Kidney (tissue), 13 donors: ENCODE measurements at regions not wholly inside any gene's neighbourhood (a gene's known extent, or its start where the extent isn't known, plus 50 kb on each side); places are given as distances from the start of the nearest gene placed in this dataset.
A peak's percentile ranks its signal among the peaks of the same experiment; 100 is the strongest.

Source experiments
- DNase-seq, 5 donors: peaks; one replicate each; pipeline ENCODE4 v3.0.0-alpha.2; 2013 to 2020
- FAIRE-seq: peaks from 2 replicates; lab custom pipeline; 2012; peaks lifted over from hg19 to GRCh38; lab: Jason Lieb, UNC
- H3K27ac ChIP-seq, 2 donors: one replicate each; pipeline ENCODE4 v1.7.0; 2013; ENCODE audit warnings: low read depth in 2 of 2, low read length in 2 of 2, inconsistent platforms in 1 of 2
- H3K27me3 ChIP-seq: one replicate; pipeline ENCODE4 v1.7.1; 2013; ENCODE audit warnings: low read length, inconsistent platforms; ENCODE audit not compliant: control insufficient read depth, insufficient read depth
- H3K36me3 ChIP-seq, 3 donors: one replicate each; pipeline versions ENCODE4 v1.7.0 to v1.7.1; 2013; ENCODE audit warnings: low read length in 3 of 3, control low read depth in 1 of 3, inconsistent platforms in 1 of 3; ENCODE audit not compliant: insufficient read depth in 3 of 3, control insufficient read depth in 2 of 3
- H3K4me1 ChIP-seq, 3 donors: one replicate each; pipeline versions ENCODE4 v1.7.0 to v1.7.1; 2013; ENCODE audit warnings: low read length in 3 of 3, inconsistent platforms in 1 of 3, low read depth in 1 of 3; ENCODE audit not compliant: control insufficient read depth in 2 of 3, insufficient read depth in 2 of 3
- H3K4me3 ChIP-seq, 3 donors: one replicate each; pipeline versions ENCODE4 v1.7.0 to v1.8.1; 2013; ENCODE audit warnings: low read length in 3 of 3, control low read depth in 1 of 3, inconsistent platforms in 1 of 3
- H3K9ac ChIP-seq, 3 donors: one replicate each; pipeline versions ENCODE4 v1.7.0 to v1.7.1; 2013; ENCODE audit warnings: low read length in 3 of 3, control low read depth in 1 of 3, inconsistent platforms in 1 of 3
- H3K9me3 ChIP-seq, 3 donors: one replicate each; pipeline versions ENCODE4 v1.7.0 to v1.7.1; 2013; ENCODE audit warnings: low read length in 3 of 3, control low read depth in 1 of 3, inconsistent platforms in 1 of 3; ENCODE audit not compliant: control insufficient read depth in 2 of 3, insufficient read depth in 1 of 3
- intact Hi-C: fragments of 100-400 bp; cut with DNase I; formaldehyde crosslinking; loops from one replicate; pipeline ENCODE4 v1.11.1; 2022
- TF ChIP-seq, protein P1 (sequence below): IDR thresholded peaks from 3 replicates; pipeline ENCODE4 v1.5.1; 2012; ENCODE audit warnings: mild to moderate bottlenecking, moderate library complexity, borderline replicate concordance; ENCODE audit not compliant: insufficient read depth; ENCODE audit errors: extremely low read depth
- donor health status: control.
- donor health status: control.
- donor health status: control.
- donor health status: control.
- donor health status: control.
- donor health status: DM: yes; HTN: yes; CAD: no.
- donor health status: Normal renal cell carcinoma (clear cell type).

GRCh38 chr10:30190577-30191552 lies 131.5 kb upstream of the JCAD start:
- H3K36me3 ChIP-seq: no peaks in the 10 kb centered on the region
- TF ChIP-seq, protein P1, sequence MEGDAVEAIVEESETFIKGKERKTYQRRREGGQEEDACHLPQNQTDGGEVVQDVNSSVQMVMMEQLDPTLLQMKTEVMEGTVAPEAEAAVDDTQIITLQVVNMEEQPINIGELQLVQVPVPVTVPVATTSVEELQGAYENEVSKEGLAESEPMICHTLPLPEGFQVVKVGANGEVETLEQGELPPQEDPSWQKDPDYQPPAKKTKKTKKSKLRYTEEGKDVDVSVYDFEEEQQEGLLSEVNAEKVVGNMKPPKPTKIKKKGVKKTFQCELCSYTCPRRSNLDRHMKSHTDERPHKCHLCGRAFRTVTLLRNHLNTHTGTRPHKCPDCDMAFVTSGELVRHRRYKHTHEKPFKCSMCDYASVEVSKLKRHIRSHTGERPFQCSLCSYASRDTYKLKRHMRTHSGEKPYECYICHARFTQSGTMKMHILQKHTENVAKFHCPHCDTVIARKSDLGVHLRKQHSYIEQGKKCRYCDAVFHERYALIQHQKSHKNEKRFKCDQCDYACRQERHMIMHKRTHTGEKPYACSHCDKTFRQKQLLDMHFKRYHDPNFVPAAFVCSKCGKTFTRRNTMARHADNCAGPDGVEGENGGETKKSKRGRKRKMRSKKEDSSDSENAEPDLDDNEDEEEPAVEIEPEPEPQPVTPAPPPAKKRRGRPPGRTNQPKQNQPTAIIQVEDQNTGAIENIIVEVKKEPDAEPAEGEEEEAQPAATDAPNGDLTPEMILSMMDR: no peak
- H3K27ac ChIP-seq: no peak overlapping the region
- no peaks in the 10 kb centered on the region for H3K9me3 ChIP-seq
- FAIRE-seq: no peak
- no peak overlapping the region for H3K4me3 ChIP-seq
- intact Hi-C loops: no loop called here
- no peaks in the 10 kb centered on the region for H3K27me3 ChIP-seq
- H3K9ac ChIP-seq: no peak overlapping the region
- H3K4me1 ChIP-seq: peaks cover 0 to 8% (median 4%) of the 10 kb centered on the region in 3 donors
- DNase-seq: no peak

GRCh38 chr10:30189238-30189580 lies 129.8 kb upstream of the JCAD start:
- Histone ChIP-seq H3K9ac (no peak overlapping the region), H3K4me3 (no peak overlapping the region), H3K27ac (no peak overlapping the region), H3K9me3 (no peaks in the 10 kb centered on the region), H3K27me3 (no peaks in the 10 kb centered on the region), H3K36me3 (no peaks in the 10 kb centered on the region), H3K4me1 (peaks cover 0 to 8% (median 4%) of the 10 kb centered on the region in 3 donors)
- intact Hi-C loops: no loop called here
- DNase-seq (no peak), FAIRE-seq (no peak)
- TF ChIP-seq, protein P1: no peak

- intact Hi-C loops: no loop called here
- DNase-seq (no peak), FAIRE-seq (no peak)
Observed at GRCh38 chr10:30188556-30189237, 129.3 kb upstream of the JCAD start.

More at GRCh38 chr10:30188556-30189237, 129.3 kb upstream of the JCAD start:
- H3K27ac ChIP-seq: peak overlapping the region; percentile 38
- no peaks in the 10 kb centered on the region for H3K36me3 ChIP-seq
- no peak overlapping the region for H3K4me3 ChIP-seq
- TF ChIP-seq, protein P1: peak; percentile 6
- H3K9ac ChIP-seq: no peak overlapping the region
- no peaks in the 10 kb centered on the region for H3K27me3 ChIP-seq
- peaks cover 0 to 8% (median 4%) of the 10 kb centered on the region in 3 donors for H3K4me1 ChIP-seq
- H3K9me3 ChIP-seq: no peaks in the 10 kb centered on the region
